ENCODE measurements at regions not wholly inside any gene's neighbourhood (a gene's known extent, or its start where the extent isn't known, plus 50 kb on each side); places are given as distances from the start of the nearest gene placed in this dataset.

DNA sequence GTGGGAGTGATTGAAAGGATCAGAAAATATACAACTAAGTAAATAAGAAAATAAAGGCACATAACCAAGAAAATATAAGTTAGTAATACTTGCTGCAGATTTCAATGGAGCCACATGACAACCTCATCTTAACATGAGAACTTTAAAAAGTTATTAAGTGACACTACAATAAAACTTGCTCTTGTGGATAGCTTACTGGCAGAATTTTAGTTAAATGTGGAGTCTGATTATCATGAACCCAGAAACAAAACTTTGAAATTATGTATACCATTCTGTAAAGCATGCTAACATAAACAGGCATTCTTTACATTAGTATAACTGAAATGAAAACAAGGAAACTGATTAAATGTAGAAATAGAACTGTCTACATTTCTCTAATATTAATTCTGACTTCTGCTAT lies 220.9 kb downstream of the RFPL4B start:
- no peak for DNase-seq
- Histone ChIP-seq H3K9ac (ENCODE audit: low read depth in 2 of 2, low read length in 2 of 2) (no peak overlapping the region), H3K27me3 (no peaks in the 10 kb centered on the region), H3K4me1 (no peaks in the 10 kb centered on the region), H3K36me3 (no peaks in the 10 kb centered on the region), H3K27ac (no peak overlapping the region), H3K4me3 (no peak overlapping the region), H3K9me3 (no peaks in the 10 kb centered on the region)
- intact Hi-C loops (cut with DNase I) = no loop called here
- no peak for TF ChIP-seq CTCF (IDR thresholded peaks at IDR 0.05)

- Histone ChIP-seq H3K9me3 (no peaks in the 10 kb centered on the region), H3K4me3 (no peak overlapping the region), H3K36me3 (no peaks in the 10 kb centered on the region), H3K4me1 (no peaks in the 10 kb centered on the region), H3K27ac (no peak overlapping the region), H3K9ac (ENCODE audit: low read depth in 2 of 2, low read length in 2 of 2) (no peak overlapping the region), H3K27me3 (no peaks in the 10 kb centered on the region)
- intact Hi-C loops (cut with DNase I) = no loop called here
- no peak for TF ChIP-seq CTCF (IDR thresholded peaks at IDR 0.05)
- DNase-seq = peak; percentile 19
These were observed 224.5 kb downstream of the RFPL4B start for GRCh38 chr6:112571488-112572270.

GRCh38 chr6:112574190-112574589 lies 227.1 kb downstream of the RFPL4B start:
- TF ChIP-seq CTCF (IDR thresholded peaks at IDR 0.05) = no peak
- no peaks in the 10 kb centered on the region for H3K36me3 ChIP-seq
- intact Hi-C loops (cut with DNase I) = no loop called here
- no peak for DNase-seq
- H3K4me3 ChIP-seq = no peak overlapping the region
- no peaks in the 10 kb centered on the region for H3K9me3 ChIP-seq
- H3K27me3 ChIP-seq = no peaks in the 10 kb centered on the region
- no peaks in the 10 kb centered on the region for H3K4me1 ChIP-seq
- H3K9ac ChIP-seq (ENCODE audit: low read depth in 2 of 2, low read length in 2 of 2) = no peak overlapping the region
- H3K27ac ChIP-seq = no peak overlapping the region

DNA sequence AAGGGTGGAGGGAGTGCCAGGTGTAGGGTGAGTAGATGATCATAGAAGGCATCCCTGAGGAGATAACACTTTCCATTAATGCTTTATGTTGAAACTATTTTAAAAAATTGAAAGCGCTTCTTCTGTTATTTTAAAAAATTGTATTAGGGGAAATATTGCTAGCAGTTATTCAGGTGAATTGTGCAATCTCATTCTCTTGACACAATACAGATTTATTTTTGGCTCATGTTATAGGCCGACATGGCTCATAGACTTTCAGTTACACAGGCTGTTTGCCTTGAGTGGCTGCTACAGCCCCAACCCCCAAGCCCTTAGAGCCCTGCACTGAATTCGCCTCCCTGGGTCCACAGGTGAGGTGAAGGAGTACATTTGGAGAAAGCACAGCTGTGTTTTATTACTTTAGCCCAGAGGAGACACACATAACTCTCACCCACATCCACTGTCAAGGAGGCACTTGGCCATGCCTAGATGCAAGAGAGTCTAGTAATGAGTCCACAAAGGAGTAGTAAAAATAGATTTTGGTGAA lies 228.2 kb downstream of the RFPL4B start:
- H3K27me3 ChIP-seq = no peaks in the 10 kb centered on the region

DNA sequence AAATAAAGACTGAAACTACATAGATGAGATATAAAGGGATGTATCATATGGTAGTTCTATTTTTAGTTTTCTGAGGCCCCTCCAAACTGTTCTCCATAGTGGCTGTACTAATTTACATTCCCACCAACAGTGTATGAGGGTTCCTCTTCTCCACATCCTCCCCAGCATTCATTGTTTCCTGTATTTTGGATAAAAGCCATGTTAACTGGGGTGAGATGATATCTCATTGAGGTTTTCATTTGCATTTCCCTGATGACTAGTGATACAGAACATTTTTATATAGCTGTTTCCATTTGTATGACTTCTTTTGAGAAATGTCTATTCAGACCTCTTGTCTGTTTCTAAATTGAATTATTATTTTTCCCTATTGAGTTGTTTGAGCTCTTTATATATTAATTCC lies 229.3 kb downstream of the RFPL4B start:
- H3K27me3 ChIP-seq = no peaks in the 10 kb centered on the region
- no peak overlapping the region for H3K9ac ChIP-seq (ENCODE audit: low read depth in 2 of 2, low read length in 2 of 2)
- DNase-seq = no peak
- no peak overlapping the region for H3K4me3 ChIP-seq
- TF ChIP-seq CTCF (IDR thresholded peaks at IDR 0.05) = no peak
- no peaks in the 10 kb centered on the region for H3K4me1 ChIP-seq
- no peaks in the 10 kb centered on the region for H3K9me3 ChIP-seq
- intact Hi-C loops (cut with DNase I) = no loop called here
- no peak overlapping the region for H3K27ac ChIP-seq
- H3K36me3 ChIP-seq = no peaks in the 10 kb centered on the region

More for the DNA sequence above, 228.2 kb downstream of the RFPL4B start:
- intact Hi-C loops (cut with DNase I) = no loop called here
- no peaks in the 10 kb centered on the region for H3K9me3 ChIP-seq
- DNase-seq = no peak
- no peak for TF ChIP-seq CTCF (IDR thresholded peaks at IDR 0.05)
- H3K27ac ChIP-seq = no peak overlapping the region
- H3K36me3 ChIP-seq = no peaks in the 10 kb centered on the region
- no peak overlapping the region for H3K4me3 ChIP-seq
- no peaks in the 10 kb centered on the region for H3K4me1 ChIP-seq
- no peak overlapping the region for H3K9ac ChIP-seq (ENCODE audit: low read depth in 2 of 2, low read length in 2 of 2)
